ENCODE measurements at regions not wholly inside any gene's neighbourhood (a gene's known extent, or its start where the extent isn't known, plus 50 kb on each side); places are given as distances from the start of the nearest gene placed in this dataset.
"Not testable (repeated sequence)": the region's sequence is repeated elsewhere in the genome, so short reads cannot be mapped to it uniquely, and the experiment has no call there.

DNA sequence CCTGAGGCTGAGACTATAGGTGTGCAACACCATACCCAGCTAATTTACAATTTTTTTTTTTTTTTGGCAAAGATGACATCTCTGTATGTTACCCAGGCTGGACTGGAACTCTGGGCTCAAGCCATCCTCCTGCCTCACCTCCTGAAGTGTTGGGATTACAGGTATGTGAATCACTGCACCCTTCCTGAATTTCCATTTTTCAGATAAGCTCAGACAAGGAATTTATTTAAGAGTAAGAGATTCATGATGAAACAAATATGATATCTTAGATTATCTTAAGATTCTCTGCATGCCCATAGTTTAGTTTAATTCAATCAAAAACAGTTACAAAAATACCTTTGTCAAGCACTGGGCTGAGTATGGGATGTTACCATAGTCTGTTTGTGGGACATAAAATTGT, 128.4 kb upstream of the BASP1 start:
- DNase-seq: no peak

DNA sequence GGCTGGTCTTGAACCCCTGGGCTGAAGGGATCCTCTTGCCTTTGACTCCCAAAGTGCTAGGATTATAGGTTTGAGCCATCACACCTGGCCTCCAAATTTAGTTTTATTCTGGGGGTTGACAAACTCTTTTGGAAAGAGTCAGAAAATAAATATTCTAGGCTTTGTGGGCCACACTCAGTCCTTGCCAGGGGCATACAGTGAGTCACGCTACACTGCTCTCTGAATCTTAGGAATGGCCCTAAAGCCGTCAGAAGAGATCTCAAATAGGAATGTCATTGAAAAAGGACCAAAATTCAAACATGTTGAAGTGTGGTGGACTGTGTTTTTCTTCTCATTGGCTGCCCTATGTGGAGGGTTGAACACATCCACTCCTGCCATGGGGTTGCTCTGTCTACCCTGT, 127.7 kb upstream of the BASP1 start:
- no peak for DNase-seq

DNA sequence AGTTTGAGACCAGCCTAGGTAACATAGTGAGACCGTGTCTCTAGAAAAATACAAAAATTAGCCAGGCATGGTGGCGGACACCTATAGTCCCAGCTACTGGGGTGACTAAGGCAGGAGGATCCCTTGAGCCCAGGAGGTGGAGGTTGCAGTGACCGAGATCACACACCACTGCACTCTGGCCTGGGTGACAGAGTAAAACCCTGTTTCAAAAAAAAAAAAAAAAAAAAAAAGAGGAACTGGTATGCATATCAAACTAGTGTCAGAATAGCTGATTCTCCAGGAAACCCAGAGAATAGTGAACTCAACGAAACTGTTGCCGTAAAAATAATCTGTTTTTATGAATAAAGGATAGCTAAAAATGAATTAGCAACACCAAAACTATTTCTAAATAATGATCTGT, 126.6 kb upstream of the BASP1 start:
- no peak for DNase-seq

DNA sequence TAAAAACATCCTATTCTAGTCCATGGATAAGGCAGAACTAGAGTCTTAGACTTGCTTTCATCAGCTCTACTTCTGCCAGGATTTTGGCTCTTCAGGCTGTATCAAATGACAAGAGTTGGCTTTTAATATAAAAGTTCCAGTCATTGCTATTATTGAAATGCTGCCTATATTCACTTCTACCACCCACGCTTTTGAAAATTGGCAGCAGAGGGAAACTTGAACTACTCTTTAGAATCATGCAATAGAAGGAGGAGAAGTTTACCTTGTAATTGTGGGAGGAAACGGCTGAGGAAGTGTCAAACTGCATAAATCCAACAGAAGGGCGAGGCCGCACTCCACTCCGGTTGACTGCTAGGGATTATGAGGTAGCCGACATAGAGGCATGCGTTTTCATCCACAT, 122.6 kb upstream of the BASP1 start:
- DNase-seq: peak; percentile 54

DNA sequence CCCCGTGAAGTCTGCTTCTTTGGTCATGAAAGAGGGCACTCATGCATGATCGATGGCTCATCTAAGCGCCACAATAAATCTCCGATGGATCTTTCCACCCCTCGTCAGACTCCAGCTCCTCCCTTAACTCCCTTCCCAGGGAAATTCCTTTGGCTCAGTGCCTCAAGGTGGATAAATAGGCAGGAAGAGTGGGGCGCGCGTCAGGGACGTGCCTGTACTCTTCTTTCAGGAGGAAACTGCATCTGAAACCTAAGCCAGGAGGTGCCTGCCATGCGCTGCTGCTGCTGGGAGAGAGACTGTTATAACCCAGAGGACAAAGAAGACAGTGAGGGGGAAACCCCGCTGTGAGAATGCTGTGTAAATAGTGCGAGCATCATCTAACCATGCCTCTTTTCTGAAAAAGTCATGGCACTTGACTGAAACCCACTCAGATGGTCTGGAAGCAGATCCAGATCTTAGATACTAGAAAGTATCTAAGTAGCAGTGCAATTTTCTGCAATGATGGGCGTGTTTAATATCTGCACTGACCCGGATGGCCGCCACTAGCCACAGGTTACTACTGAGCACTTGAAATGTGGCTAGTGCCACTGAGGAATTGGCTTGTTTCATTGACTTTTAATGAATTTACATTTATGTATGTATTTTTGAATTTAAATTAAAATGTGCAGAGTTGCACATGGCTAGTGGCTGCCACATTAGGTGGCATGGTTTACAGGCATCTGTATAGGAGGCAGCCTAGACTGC, 120.3 kb upstream of the BASP1 start:
- DNase-seq: peak; percentile 91

DNA sequence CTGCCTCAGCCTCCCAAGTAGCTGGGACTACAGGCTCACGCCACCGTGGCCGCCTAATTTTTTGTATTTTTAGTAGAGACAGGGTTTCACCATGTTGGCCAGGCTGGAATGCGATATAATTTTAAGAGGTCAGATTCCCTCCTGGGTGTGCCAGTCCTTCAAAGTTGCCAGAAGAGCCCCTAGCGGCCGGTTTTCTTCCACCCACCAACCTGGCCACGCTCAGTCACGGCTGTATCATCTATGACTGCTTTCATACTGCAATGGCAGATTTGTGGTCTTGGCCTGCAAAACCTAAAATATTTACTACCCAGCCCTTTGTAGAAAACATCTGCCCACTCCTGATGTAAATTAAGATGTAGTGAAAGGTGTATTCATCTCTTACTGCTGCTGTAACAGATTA, 117.5 kb upstream of the BASP1 start:
- no peak for DNase-seq

DNA sequence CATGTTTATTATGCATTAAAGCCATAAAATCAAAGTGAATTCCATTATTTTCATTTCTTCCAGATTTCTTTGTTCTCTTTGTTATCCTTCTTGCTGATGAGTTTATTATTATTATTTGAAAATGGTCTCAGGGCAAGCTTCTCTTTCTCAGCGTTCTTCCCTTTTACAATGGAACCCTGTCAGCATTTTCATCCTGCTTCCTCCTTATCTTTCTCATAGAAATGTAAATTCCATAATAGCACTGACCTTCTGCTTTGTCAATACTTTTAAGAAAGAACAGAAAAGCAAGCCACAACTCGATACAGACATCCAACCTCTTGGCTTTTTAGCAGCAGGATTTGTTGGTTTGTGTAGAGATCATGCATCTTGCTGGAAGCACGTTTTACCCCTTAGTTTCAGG, 114.0 kb upstream of the BASP1 start:
- DNase-seq: no peak

DNA sequence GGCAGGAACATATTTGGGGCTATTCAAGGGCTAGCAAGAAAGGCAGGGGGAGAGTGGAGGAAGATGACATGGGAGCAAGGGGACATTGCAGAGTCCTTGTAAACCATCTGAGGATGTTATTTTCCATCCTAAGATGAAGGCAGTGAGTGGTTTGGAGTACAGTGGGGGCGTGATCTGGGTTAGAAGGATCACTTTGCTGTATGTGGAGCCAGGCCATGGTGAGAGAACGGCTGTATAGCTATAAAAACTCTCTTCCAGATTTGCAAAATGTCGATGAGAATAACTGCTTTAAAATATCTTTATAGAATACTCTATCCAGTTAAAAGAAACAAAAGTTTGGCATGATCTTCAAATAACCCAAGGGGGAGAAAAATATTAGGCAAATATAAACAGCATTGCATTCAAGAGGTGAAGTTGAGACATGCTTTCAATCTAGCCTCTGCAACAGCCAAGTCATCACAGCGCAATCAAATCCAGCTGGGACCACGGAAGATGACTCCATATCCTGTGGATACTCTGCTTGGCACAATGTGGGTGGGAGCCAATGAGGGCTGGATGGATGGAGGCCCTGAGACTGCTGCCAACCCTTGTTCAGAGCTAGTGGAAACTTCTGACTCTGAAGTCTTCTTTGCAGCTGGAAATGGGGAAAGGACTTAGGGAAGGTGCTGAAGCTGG, 111.5 kb upstream of the BASP1 start:
- DNase-seq: peak; percentile 56

DNA sequence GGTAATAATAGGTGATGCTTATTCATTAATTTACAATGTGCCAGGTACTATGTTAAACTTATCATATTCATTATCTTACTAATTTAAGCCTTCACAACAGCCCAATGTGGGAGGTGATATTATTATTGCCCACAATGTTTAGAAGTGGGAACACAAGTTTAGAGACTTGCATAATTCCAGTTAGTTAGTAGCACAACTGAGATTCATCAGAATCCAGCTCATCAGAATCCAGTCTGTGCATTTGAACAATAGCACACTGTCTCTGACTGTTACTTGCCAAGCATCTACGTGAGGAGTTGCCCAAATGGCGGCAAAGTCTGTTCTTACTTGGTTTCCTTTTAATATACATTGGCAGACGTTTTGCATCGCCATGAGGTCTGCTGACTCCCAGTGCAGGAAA, 110.9 kb upstream of the BASP1 start:
- DNase-seq: no peak

DNA sequence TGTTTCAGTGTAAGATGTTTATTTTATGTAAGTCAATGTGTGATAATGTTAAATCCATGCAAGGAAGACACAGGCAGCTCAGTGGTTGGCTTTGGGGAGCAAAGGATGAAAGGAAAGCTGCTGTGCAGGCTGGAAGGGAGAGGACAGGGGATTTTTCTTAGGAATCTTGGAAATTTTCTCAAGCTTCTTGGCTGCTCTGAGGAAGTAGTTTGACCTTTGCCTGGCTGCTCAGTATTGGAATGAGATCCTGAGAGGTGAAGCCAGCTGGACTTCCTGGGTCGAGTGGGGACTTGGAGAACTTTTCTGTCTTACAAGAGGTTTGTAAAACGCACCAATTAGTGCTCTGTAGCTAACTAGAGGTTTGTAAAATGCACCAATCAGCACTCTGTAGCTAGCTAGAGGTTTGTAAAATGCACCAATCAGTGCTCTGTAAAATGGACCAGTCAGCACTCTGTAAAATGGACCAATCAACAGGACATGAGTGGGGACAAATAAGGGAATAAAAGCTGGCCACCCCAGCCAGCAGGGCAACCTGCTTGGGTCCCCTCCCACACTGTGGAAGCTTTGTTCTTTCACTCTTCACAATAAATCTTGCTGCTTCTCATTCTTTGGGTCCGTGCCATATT, 105.2 kb upstream of the BASP1 start:
- not testable (repeated sequence) for DNase-seq

DNA sequence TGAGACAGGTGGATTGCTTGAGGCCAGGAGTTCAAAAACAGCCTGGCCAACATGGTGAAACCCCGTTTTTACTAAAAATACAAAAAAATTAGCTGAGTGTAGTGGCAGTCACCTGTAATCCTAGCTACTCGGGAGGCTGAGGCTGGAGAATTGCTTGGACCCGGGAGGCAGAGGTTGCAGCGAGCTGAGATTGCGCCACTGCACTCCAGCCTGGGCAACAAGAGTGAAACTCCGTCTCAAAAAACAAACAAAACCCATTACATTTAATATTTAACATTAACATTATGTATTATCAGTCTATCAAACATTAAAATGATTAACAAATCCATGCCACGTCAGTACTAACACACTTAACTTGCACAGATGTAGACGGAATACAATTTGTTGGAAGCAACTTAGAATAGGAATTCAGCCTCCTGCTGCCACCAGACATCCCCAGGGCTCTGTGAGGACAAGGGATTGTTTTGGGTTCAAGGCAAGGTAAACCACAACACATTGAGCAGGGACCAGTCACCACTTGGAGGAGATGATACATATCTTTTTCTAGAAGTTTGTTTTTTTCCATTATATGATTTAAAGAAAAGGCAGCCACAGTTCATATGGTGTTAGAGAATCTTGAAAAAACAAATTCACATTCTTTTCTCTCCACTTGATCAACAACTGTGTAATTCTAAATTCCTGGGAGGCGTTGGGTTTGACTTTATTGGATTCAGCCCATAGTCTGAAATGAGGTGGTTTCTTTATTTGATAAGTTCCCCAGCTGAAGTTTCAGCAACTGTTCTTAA, 104.1 kb upstream of the BASP1 start:
- peak; percentile 35 for DNase-seq

DNA sequence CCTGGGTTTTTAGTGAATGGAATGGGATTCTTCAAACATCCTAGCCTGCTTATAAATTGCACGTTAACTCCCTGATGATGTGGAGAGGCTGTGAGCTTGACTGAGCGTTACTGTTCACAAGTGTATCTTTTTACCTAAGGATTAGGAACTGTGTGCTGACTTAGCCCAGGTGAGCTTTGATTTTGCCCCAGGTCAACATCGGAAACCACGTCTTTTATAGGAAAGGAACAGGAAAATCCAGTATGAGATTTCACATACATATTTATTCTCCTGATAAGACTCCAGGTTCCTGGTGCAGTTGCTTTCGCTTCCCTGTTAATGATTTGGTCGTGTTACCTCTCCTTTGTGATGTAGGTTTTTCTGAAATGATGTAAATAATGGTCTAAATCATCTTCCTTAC, 103.2 kb upstream of the BASP1 start:
- DNase-seq: no peak

DNA sequence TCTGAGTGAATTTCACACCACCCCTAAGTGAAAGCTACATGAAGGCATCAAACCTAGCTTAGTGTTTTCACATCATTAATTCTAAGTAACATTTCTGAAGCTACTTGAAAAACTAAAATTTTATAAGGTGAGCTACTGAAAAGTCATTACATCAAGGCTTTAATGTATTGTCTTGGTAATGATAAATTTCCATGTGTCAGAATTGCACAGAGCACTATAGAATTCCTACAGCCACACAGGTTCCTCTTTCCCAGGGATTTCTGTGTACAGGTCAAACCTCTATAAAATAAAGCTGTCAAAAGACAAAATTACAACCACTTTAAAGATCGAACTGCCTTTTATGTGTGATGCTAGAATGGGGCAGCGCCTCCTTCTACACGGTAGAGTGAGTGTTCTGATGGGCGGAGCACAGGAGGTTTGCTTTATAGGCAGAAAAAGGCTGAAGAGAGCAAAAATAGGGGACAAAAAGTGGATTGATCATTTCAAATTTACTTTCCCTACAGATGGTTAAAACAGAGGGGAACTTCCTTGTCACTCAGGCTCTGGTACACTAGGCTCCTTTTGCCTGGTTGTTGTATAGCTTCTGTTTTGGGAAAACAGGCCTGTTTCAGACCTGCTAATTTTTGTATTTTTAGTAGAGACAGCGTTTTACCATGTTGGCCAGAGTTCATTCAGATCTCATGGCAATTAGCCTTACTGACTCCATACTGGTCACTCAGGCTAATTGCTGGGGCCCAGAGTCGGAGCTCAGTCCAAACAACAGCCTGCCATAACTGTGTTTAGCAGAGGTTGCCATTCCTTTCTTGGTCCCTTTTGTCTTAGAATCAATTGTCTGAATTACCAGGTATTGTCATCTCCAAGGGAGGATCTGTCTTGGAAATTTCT, 102.5 kb upstream of the BASP1 start:
- no peak for DNase-seq

DNA sequence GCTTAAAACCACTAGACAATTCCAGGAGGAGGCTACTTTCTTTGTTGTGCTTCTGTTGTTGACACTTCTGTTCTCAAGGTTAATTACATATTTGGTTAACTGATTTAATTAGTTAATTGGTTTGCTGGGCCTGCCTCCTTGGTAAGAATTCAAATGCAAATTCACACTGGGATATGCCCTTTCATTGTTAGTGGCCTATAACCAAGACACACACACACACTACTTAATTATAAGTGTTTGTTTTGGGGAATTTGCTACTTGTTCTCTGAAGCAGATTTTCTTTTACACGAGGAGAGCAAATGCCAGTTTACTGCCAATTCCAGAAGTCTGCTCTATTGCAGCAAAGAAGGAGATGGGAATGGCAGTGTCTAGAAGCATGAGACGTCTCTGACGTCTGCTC, 101.6 kb upstream of the BASP1 start:
- no peak for DNase-seq

DNA sequence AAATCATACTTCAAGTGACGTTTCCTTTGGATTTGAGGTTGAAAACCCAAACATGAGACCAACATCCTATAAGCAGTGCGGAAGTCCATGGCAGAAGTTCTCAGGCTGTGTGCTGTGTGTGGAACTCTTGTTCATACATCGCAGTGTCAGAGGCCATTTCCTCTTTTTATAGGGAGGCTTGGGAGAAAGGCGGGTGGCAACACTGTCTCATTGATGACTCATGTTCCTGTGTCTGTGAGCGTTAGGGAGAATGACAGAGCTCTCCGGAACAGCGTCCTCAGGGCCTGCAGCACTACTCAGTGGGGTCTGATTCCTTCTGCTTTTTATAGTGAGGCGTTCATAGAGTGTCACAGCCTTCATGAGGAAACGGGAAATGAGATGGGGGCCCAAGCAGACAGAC, 98.8 kb upstream of the BASP1 start:
- no peak for DNase-seq

DNA sequence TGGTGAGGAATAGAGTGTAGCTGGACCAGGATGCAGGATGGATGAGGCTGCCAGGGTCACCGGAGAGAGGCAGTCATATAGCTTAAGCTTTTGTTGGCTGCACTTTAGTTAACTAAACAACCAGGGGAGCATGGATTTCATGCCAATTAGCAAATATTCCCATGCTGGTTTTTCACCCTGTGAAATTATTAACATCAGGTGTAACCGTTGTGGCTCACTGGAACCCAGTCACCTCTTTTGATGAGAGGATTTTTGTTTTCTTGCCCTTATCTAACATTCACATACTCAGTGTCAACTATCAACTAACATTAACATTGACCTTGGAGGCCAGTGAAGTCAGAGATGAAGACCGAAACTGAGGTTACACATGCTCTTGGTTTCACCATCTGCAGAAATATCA, 97.2 kb upstream of the BASP1 start:
- no peak for DNase-seq

DNA sequence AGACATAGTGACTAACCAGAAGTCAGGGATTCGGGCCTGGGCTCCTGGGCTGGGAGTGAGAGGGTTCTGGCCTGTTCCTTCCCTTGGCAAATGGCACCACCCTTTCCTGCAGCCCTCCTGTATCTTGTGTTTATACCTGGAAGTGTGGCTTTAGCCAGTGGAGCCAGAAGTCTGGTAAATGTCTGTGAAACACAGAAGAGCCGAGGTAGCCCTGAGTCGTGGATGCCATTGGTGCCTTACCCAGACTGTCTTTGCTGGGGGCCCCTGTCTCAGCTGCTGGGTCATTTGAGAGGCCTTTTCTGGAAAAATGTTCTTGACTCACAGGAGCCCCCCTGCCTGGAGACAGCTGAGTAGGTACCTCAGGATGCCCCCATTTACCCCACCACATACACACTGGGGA, 95.7 kb upstream of the BASP1 start:
- no peak for DNase-seq

DNA sequence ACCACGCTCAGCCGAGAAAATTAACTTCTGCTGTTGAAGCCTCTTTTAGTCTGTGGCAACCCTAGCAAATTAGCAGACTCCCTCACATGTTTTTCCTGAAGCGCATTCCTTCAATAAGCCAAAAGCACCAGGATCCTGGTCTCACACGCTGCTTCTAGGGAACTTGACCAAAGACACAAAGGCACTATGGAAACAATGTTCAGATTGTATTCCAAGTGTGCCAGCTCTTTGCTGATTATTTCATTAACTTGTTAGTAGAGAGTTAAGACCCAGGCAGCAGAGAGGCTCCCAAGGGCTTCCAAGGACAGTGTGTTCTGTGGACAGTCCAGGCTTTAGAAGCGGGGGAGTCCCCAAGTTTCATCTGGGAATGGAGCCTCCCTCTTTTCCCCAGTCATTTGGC, 94.4 kb upstream of the BASP1 start:
- no peak for DNase-seq

DNA sequence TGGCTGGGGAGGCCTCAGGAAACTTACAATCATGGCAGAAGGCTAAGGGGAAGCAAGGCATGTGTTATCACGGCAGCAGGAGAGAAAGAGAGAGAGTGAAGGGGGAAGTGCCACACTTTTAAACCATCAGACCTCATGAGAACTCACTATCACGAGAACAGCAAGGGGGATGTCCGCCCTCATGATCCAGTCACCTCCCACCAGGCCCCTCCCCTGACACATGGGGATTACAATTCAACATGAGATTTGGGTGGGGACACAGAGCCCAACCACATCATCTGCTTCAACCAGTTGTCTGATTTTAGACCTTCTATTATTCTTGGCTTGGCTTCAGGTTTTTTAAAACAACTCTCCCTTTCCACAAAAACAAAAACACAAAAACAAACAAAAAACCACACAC, 93.7 kb upstream of the BASP1 start:
- not testable (repeated sequence) for DNase-seq

DNA sequence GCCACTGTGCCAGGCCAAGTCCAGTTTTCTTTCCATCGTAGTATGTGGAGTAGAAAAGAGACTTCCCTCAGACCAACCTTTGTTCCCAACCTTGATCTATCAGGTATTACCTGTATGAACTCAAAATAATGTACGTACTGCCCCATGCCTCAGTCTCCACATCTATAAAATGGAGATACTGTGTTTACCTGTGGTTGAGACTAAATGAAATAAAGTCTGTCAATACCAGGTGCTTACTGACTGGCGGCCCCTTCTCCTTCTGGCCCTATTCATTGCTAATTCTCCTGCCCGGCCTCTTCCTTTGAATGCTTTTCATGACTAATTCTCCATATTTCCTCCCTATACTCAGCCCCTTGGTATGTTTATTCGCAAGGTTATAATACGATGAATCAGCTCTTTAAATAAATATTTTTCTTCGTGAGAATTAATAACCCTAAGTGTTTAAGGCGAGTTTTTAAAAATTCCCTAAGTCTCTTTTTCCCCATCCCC, 89.6 kb upstream of the BASP1 start:
- DNase-seq: no peak

DNA sequence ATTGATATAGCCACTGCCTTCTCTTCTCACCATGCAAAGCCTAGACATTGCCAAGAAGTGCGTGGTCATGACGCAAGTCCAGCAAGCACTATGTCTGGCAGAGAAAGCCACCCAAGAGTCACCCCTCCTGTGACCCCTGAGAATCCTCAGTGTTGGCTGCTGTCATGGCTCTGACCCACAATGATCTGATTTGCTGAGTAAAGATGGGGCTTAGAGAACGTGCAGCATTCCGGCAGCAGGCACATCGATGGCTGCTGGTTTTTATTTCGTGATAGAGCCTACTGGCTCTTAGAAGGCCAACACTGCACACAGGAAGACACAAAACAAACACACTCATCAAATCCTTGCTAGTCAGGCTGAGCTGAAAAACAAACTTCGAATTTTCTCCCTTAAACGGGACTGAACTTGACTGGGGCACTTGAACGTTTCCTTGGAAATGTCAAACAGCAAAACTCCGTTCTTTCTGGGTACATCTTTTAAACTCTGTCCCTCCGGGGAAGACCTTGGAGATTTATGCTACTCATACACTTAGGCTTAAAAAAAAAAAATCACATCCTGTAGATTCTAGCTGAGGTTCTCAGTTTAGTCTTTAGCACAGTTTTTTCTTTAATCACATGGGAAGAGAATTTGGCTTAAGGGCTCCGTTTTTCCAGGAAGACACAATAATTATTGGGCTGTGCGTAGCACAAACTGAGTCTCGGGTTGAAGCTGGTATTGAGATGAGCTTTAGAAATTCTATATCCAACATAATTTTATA, 88.2 kb upstream of the BASP1 start:
- DNase-seq: no peak

DNA sequence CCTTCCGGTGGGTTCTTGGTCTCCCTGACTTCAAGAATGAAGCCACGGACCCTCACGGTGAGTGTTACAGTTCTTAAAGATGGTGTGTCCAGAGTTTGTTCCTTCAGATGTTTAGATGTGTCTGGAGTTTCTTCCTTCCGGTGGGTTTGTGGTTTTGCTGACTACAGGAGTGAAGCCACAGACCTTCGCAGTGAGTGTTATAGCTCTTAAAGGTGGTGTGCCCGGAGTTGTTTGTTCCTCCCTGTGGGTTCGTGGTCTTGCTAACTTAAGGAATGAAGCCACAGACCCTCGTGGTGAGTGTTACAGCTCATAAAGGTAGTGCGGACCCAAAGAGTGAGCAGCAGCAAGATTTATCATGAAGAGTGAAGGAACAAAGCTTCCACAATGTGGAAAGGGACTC, 87.1 kb upstream of the BASP1 start:
- DNase-seq: not testable (repeated sequence)

Measured in eye (tissue), 1 donor.